ENCODE measurements at regions not wholly inside any gene's neighbourhood (a gene's known extent, or its start where the extent isn't known, plus 50 kb on each side); places are given as distances from the start of the nearest gene placed in this dataset.

DNA sequence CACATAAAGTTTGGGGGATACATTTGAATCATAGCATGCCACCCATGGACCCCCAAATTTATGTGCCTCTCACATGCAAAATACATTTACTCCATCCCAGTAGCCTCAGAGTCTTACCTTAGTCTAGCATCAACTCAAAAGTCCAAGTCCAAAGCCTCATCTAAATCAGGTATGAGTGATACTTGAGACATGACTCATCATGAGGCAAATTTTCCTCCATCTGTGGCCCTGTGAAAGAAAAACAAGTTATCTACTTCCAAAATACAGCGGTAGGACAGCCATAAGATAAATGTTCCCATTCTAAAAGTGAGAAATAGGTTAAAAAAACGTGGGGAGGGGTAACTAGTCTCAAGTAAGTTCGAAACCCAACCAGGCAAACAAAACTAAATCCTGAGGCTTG is 444.2 kb downstream of the SNAPC1 start:
- no peaks in the 10 kb centered on the region for H3K27me3 ChIP-seq
- TF ChIP-seq POLR2A (IDR thresholded peaks at IDR 0.05), result no peak
- TF ChIP-seq, protein P1, sequence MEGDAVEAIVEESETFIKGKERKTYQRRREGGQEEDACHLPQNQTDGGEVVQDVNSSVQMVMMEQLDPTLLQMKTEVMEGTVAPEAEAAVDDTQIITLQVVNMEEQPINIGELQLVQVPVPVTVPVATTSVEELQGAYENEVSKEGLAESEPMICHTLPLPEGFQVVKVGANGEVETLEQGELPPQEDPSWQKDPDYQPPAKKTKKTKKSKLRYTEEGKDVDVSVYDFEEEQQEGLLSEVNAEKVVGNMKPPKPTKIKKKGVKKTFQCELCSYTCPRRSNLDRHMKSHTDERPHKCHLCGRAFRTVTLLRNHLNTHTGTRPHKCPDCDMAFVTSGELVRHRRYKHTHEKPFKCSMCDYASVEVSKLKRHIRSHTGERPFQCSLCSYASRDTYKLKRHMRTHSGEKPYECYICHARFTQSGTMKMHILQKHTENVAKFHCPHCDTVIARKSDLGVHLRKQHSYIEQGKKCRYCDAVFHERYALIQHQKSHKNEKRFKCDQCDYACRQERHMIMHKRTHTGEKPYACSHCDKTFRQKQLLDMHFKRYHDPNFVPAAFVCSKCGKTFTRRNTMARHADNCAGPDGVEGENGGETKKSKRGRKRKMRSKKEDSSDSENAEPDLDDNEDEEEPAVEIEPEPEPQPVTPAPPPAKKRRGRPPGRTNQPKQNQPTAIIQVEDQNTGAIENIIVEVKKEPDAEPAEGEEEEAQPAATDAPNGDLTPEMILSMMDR (IDR thresholded peaks at IDR 0.05), result no peak
- H3K4me1 ChIP-seq, result no peaks in the 10 kb centered on the region
- H3K36me3 ChIP-seq (ENCODE audit: low read depth, missing control alignments), result no peaks in the 10 kb centered on the region
- no peak overlapping the region for H3K27ac ChIP-seq
- H3K9me3 ChIP-seq, result no peaks in the 10 kb centered on the region
- no peak overlapping the region for H3K4me3 ChIP-seq
- DNase-seq, result no peak
- 69 to 75% methylated on average over 3 of the region's 3 CpGs for WGBS, 2 donors
- intact Hi-C loops (cut with DNase I; ENCODE audit: low total_unique reads), result no loop called here

GRCh38 chr14:62209287-62209899 is 447.2 kb downstream of the SNAPC1 start:
- TF ChIP-seq, protein P1 (IDR thresholded peaks at IDR 0.05), result no peak
- no peak for TF ChIP-seq POLR2A (IDR thresholded peaks at IDR 0.05)
- no peak for DNase-seq
- H3K27ac ChIP-seq, result no peak overlapping the region
- no peaks in the 10 kb centered on the region for H3K36me3 ChIP-seq (ENCODE audit: low read depth, missing control alignments)
- no peaks in the 10 kb centered on the region for H3K27me3 ChIP-seq
- intact Hi-C loops (cut with DNase I; ENCODE audit: low total_unique reads), result no loop called here
- H3K4me3 ChIP-seq, result no peak overlapping the region
- 81 to 85% methylated on average over 3 of the region's 3 CpGs for WGBS, 2 donors
- H3K4me1 ChIP-seq, result no peaks in the 10 kb centered on the region
- no peaks in the 10 kb centered on the region for H3K9me3 ChIP-seq

- DNase-seq, result no peak
- no peak overlapping the region for H3K27ac ChIP-seq
- no peaks in the 10 kb centered on the region for H3K27me3 ChIP-seq
- no peak overlapping the region for H3K4me3 ChIP-seq
- no peaks in the 10 kb centered on the region for H3K4me1 ChIP-seq
- no peaks in the 10 kb centered on the region for H3K36me3 ChIP-seq (ENCODE audit: low read depth, missing control alignments)
- WGBS, 2 donors, result 37 to 41% methylated on average over 3 of the region's 3 CpGs
- H3K9me3 ChIP-seq, result no peaks in the 10 kb centered on the region
- intact Hi-C loops (cut with DNase I; ENCODE audit: low total_unique reads), result no loop called here
- TF ChIP-seq, protein P1 (IDR thresholded peaks at IDR 0.05), result no peak
- TF ChIP-seq POLR2A (IDR thresholded peaks at IDR 0.05), result no peak
Observed at GRCh38 chr14:62213516-62213915, 451.3 kb downstream of the SNAPC1 start.

DNA sequence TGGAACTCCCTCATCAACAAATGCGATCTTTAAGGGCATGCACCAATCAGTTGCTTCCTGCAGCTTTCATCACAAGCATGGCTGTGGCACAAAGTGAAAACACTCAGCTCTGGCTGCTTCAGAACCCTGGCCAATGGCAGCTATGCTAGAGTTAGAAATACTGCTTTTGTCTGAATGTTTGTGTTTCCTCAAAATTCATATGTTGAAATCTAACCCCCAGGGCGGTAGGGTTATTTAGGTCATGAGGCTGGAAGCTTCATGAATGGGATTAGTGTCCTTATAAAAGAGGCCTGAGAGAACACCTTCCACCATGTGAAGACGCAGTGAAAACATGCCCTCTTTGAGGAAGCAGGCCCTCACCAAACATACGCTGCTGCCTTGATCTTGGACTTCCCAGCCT is 453.9 kb downstream of the SNAPC1 start:
- intact Hi-C loops (cut with DNase I; ENCODE audit: low total_unique reads), result no loop called here
- no peaks in the 10 kb centered on the region for H3K4me1 ChIP-seq
- no peaks in the 10 kb centered on the region for H3K27me3 ChIP-seq
- no peaks in the 10 kb centered on the region for H3K9me3 ChIP-seq
- H3K4me3 ChIP-seq, result no peak overlapping the region
- H3K36me3 ChIP-seq (ENCODE audit: low read depth, missing control alignments), result no peaks in the 10 kb centered on the region
- H3K27ac ChIP-seq, result no peak overlapping the region
- WGBS, 2 donors, result 81 to 96% methylated on average over 4 of the region's 4 CpGs
- TF ChIP-seq, protein P1 (IDR thresholded peaks at IDR 0.05), result no peak
- TF ChIP-seq POLR2A (IDR thresholded peaks at IDR 0.05), result no peak
- no peak for DNase-seq

- Histone ChIP-seq H3K27ac (no peak overlapping the region), H3K4me1 (no peaks in the 10 kb centered on the region), H3K4me3 (no peak overlapping the region), H3K27me3 (no peaks in the 10 kb centered on the region), H3K9me3 (no peaks in the 10 kb centered on the region), H3K36me3 (ENCODE audit: low read depth, missing control alignments) (no peaks in the 10 kb centered on the region)
- no peak for DNase-seq
- intact Hi-C loops (cut with DNase I; ENCODE audit: low total_unique reads), result no loop called here
- 61 to 63% methylated on average over 3 of the region's 3 CpGs for WGBS, 2 donors
- TF ChIP-seq POLR2A (IDR thresholded peaks at IDR 0.05), result no peak
- TF ChIP-seq, protein P1 (IDR thresholded peaks at IDR 0.05), result no peak
Observed at GRCh38 chr14:62234849-62235248, 472.6 kb downstream of the SNAPC1 start.

Measured in testis (tissue), 2 donors.